GDM1 (cell line): ENCODE measurements at regions not wholly inside any gene's neighbourhood (a gene's known extent, or its start where the extent isn't known, plus 50 kb on each side); places are given as distances from the start of the nearest gene placed in this dataset.

Experiments used
- DNase-seq: peaks from one replicate; lab custom pipeline; 2025; lab: John Stamatoyannopoulos, UW

DNA sequence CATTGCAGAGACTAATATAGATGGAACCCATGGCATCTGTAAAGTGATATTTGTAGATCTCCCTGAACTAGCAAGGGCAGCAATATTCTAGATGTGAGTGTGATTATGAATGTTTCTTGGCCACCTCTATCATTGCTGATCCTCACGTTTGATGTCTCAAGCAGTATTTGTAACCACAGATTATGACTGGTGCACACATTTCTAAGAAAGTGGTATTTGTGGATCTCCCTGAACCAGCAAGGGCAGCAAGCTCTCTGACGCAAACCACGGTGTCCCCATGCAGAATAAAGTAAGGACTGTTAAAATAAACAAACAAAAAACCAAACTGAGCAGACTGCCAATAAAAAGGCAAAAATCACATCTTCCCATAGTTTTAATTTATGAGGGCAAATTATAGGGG is 301.3 kb downstream of the CSNK1G3 start:
- DNase-seq, result no peak

DNA sequence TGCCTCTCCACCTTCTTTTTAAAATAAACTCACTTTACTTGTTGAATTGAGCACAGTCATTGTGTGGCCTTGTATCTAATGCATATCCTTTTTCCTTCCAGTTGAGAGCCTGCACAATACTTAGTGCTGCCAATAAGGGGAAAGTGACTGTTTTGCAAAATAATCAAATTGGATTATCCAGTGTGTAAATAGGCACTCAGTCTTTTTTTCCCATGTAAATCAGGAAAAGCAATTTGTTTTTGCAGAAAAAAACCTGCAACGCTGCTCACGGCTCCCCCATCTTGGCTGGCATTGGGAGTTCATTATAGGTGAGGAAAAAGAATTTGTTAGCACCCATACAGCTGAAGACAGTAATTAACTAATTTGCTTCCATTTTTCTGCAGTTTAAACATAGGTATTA is 299.9 kb downstream of the CSNK1G3 start:
- no peak for DNase-seq

DNA sequence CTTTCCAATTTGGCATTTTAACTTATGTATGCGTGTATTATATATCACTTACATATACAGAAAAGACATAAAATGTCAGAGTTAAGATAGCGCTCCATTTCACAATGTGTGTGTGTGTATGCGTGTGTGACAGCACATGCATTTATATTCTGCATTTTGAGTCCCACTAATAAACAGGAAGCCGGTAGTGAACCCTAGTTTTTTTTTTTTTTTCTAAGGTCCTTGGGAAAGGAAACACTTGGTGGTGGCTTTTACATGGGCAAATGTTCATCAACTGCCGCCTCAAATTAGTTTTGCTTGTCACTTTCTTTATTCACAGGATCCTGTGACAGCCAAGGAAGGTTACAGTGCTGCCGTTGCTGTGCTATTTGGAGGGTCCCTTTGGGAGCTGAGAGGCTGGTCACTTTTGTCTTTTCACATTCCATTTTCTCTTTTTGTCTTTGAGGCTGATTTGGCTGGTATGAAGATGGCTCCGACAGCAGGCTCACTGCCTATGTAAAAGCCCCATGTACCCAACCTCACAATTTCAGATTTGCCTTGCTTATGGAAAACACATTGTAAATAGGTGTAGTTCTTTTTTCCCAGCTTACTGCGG is 298.9 kb downstream of the CSNK1G3 start:
- DNase-seq, result no peak

DNA sequence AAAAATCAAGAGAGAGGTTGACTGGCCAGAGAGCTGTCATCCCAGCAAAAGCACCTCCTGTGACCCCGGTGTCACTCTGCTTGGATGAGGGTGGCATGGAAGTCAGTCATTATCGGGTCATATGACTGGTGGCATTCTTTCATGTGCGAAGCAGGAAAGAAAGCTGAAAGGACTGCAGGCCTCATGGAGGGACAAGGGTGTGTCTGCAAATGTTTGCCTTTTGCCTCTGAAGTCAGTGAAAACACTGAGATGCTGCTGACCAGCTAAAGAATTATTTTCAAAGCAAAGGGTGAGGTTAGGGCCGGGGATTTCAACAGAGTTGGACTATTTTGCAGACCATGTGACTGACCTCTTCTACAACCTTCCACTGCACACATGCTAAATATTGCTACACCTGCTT is 298.3 kb downstream of the CSNK1G3 start:
- DNase-seq, result no peak

DNA sequence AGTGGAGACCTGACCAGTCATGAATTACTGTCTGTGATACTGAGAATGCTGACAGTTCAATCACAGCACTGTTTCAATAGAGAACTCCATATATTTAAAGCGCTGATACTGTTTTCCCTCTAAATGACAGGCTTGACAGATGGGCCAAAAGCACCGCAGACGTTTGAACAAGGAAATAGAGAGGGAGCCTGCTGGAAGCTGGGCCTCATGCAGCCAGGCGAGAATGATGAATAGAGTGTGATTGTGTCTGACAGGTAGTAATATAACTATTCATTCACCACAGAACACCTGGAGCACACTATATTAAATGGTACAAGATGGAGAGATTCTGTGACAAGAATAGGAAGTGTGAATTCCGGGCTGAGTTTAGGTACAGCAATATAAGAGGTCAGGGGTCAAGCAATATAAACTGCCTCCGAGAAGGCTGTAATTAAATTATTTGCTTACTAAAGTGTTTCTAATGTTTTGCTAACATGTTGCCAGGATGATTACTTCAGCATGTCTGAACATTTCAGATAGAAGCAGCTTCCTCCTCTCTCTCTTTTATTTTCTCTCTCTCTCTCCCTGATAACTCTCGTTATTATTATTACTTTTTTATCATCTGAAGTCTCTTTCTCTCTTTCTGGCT is 297.7 kb downstream of the CSNK1G3 start:
- no peak for DNase-seq

DNA sequence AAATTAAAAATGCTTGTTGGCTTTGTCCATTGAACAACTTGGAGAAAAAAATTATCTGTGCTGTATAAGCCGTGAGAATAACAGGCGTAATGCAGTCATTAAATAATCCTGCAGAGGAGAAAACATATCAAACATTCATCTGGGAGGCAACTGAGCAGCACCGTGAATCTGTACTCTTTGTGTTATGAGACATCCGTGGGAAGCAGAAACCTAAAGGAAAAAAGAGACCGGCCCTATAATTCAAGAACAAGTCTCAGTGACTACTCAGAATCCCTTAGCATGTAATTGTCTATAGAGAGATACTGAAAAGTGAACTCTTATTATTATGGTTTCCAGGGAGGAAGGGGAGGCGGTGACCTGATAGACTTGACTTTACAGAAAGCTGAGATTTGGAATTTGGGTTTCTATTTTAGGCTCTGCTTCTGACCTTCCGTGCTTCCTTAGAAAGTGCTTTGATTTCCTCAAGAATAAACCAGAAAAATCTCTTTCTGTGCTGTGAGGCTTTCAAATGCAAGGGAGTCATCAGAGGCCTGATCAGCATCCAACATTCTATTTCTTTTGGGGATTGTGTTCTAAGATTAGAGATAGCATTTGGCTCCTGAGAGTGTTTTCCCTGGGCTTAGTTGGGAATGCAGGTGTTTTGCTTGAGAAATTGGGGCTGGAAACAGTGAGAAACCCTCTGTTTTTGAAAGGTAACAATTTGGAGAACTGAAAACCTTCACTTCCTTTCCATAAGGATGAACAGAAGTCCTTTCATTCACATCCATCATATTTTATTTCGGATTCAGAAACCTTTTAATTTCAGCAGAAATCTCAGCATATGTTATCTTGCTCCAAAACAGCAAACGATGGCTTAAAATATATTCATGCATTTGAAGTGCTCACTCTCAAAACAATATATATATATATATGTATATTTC is 296.7 kb downstream of the CSNK1G3 start:
- DNase-seq, result no peak

DNA sequence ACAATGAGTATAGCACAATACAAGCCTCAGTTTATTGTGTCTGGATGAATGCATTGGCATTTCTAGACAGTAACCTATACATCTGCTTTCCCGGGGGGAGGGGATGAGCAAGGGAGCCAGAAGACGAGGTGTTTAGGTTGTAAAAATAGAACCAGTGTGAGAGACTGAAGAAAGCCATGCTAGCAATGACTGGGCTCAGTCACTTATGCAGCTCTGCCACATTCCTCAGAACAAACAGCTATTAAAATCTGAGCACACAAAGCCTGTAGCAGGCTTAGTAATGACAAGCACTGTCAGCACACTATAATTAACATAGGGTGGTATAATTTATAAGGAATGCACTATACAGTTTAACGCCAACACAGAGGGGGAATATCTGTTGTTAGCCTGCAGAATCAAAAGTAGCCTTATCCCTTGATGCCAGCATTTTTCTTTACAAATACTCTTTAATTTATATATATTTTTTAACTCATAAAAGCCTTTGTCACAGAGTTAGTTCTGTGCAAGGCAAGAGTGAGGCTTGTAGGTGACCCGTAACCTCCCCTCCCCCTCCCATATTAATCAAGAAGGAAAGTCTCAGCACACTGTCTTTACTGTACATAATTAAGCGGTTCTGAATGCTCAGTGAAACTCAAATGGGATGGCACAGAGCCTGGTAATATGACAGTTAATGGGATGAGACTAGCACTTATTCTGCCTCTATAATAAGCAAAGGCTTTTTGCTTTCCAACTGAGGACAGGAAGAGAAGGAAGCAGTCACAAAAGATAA is 295.4 kb downstream of the CSNK1G3 start:
- no peak for DNase-seq

DNA sequence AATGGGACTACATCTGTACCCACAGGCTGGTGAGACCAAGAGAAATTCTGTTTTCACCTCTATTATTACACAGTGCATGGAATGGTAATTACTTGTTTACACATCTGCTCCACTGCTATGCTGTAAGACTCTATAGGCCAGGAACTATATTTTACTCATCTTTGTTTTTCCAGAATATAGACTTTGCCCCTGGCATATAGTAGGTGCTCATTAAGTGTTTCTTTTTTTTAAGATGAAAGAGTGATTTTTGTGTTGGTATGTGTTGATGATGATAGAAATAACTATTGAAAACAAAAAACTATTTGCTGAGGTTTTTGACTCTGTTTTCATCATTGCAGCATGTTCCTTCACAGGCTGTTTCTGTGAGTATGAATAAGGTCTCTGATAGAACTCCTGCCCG is 294.7 kb downstream of the CSNK1G3 start:
- no peak for DNase-seq

DNA sequence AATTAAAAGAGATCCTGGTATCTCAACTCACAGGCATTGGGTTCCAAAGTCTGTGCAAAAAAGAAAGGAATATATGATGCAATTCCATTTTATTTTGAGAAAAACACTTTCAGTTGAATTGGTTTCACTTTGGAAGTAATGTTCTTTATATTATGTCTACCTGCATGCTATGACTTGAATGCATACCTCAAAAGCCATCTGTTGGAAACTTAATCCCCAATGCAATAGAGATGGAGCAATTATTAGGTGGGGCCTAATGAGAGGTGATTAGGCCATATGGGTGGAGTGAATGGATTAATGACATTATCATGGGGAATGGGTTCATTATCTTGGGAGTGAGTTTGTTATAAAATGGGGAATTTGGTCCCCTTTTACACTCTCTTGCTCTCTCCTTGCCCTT is 293.3 kb downstream of the CSNK1G3 start:
- DNase-seq, result no peak

DNA sequence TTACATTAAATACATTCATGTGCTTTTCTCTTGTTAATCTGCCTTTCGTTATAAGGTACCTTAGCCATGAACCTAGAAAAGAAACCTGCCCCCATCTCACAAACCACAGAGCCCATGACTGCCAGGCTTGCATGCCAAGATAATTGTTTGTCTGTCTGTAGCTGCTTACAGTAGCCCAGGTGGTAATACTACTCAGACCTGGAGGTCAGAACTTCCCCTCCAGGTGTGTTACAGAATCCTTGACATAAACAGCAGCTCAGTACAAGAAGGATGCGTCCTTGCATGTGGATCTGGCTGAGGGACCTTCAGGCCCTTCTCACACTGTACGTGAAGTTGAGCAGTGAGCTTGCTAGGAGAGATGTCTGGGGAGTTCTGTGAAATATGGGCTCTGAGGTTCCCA is 291.4 kb downstream of the CSNK1G3 start:
- DNase-seq, result no peak

DNA sequence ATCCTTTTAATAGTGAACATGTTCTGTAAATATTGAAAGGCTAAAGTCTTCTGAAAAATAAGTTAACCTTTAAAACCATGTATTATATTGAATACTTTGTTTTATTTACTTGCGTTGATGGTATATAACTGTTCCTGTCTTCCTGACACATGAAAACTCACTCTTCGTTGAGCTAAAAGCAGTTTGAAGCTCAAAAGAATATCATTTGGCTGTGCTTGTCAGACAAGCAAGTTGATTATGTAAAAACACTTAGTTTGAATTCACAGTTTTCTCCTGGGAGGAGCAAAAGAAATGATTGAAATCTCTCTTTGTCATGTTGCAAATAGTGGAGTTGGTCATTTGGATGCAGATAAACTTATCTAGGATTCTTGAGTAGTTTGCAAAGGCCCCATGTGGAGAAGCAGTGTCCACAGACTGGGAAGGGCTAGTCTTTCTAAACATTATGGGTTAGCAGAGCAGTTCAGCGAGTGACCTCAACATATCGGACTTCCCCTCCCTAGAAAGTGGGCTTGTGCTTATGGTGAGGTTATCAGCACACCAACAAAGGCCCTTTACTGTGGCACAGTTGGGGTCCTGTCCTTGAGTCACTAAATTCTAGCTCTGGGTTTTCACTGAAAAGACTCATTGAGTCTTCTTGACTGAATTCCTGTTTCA is 290.4 kb downstream of the CSNK1G3 start:
- no peak for DNase-seq

DNA sequence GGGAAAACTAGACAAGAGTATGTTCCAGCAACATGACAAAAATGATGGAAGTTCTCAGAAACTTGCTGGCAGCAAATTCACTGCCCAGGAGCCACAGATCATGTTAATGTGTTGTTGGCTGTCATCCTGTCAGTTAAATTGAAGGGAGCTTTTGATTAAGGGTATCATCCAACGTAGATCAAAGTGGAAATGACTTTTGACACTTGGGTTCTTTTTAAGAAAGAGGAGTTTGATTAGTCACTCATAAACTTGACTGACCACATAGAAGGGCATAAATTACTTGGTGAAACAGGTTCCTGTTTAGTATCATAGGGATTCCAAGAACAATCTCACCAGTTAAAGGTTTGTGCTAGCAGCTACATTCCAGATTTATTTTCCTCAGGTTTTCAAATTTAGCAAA is 288.7 kb downstream of the CSNK1G3 start:
- DNase-seq, result no peak

DNA sequence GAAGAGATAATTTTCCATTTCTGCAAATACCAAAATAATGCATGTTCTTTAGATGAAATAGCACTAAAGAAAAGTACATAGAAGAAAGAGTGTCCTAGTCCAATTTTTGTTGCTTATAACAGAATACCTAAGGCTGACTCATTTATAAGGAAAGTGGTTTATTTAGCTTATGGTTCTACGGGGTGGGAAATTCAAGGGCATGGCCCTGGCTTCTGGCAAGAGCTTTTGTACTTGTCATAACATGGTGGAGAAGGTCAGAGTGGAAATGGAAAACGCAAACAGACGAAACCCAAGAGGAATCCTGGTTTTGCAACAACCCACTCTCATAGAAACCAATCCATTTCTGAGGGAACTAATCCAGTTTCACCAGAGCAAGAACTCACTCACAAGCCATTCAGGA is 283.7 kb downstream of the CSNK1G3 start:
- DNase-seq, result no peak

DNA sequence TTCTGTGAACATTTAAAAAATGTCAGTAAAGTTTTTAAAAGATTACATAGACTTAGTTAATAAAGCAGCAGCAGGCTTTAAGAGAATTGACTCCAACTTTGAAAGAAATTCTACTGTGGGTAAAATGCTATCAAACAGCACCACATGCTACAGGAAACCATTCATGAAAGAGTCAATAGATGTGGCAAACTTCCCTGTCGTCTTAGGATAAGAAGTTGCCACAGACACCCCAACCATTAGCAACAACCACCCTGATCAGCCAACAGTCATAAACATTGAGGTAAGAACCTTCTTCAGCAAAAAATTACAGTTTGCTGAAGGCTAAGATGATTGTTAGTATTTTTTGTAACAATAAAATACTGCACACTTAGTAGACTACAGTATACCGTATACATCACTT is 278.2 kb downstream of the CSNK1G3 start:
- DNase-seq, result no peak

DNA sequence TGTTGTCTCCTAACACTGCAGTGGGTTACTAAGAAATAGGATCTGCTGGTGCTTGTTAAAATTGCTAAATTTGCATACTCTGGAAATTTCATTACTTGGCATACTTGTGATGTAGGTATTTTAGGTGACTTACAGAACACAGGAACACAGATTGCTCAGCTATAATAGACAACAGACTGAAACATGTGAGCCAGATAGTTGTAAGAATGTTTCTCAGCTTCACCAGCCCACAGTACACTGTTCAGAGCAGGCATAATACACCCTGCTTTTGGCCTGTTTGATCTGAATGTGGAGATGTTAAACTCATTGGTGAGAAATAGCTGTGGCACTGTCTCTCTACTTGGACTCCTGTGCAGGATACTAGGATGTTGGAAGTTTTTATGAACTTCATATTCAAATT is 275.7 kb downstream of the CSNK1G3 start:
- no peak for DNase-seq

DNA sequence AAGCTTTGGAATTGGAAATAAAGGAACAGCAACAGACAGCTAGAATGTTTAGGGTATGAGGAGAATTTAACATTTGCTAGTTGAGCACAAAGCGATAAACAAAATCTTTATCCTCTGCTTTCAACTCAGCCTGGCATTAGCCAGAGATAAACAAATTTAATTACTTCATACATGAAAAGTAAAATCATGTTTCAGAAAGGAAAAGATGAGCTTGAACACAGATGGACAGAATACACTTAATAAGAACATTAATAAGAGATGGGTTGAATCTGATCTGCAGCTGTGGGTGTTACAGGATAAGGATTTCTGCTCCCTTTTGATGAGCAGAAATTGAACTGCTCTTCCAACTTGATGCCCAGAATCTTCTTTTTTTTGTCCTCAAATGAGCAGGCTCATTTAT is 275.2 kb downstream of the CSNK1G3 start:
- DNase-seq, result no peak

DNA sequence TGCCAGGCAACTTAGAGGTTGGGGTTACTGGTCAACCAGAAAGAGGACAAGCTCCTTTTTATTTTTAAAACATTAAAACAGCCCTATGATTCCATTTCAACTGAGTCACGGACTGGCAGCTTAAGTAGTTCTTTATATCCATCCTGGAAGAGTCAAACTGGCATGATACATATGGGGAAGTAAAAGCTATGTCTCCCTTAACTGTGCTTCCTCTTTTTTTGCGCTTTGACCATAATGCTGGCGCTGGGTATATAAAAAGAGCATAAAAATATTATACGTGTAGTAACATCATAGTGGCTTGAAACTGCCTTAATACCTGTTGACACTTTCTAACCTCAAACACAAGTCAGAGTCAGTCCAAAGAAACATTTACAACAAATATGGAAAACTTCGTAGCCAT is 274.4 kb downstream of the CSNK1G3 start:
- DNase-seq, result no peak

DNA sequence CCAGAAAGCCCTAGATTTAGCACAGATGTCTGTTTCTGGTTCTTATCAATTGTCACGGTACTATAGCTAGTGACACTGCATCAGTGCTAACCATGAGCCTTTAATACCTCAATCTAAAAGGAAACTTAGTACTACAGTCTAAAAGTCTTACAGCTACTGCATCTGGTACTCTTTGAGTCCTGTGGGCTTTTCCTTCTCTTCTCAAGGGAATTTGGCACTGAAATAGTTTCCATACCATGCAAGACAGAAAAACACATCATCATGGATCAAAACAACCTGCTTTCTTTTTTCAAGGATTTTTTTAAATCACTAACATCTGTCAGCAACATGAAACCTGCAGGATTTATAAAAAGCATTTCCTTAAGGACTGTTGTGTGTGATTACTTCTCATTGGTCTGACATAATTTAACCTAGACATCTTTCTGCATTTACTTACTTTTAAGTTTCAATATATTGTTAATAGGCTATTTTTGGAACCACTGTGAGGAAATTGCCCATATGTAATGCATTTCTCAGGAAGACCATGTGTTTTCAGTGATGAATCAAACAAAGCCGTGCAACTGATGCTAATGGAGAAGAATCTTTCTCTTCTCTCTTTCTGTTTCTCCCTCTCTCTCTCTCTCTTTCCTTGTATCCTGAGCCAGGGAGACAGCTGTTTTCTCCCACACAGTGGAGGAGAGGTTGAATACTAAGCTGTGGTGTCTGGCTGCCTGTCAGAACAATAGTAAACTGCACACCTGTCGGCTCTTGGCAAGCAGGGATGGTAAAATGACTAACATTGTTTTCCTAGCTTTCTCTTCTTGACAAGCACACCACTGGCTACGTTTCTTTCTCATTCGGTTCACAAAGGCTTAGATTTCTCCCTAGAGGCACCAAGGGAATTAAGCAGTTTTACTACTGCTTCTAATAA is 273.4 kb downstream of the CSNK1G3 start:
- no peak for DNase-seq

DNA sequence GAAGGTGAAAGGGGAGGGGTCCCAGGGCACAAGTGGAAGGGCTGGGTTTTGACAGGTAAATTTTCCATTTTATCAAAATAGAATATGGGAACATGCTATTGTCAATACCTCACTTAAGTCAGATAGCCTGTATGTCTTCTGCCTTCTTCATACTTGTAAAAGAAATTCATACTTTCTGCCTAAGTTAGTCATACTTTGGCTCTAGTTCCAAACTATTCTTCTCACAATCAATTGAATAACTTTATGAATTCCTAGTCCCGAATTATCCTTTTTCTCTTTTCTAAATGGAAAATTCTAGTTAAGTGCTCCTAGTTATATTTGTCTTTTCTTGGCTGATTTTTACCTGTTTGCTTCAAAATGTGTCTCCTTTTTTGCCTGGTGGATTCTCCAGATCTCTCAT is 271.4 kb downstream of the CSNK1G3 start:
- no peak for DNase-seq

DNA sequence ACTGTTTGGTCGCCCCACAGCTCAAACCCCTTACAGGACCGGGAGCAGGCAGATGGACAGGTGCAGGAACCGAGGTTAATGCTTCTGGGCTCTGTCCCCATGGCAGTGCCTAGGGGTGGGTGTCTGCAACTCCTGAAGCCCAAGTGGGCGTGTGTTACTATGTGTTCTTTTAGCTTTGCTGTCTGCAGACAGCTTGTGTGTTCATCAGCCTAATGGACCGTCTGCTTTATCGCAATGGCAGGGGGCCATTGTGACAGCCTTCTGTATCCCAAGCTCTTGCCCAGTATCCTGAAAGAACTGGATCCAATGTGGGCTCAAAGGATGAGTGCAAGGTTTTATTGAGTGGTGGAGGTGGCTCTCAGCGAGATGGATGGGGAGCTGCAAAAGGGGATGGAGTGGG is 266.7 kb downstream of the CSNK1G3 start:
- DNase-seq, result no peak

DNA sequence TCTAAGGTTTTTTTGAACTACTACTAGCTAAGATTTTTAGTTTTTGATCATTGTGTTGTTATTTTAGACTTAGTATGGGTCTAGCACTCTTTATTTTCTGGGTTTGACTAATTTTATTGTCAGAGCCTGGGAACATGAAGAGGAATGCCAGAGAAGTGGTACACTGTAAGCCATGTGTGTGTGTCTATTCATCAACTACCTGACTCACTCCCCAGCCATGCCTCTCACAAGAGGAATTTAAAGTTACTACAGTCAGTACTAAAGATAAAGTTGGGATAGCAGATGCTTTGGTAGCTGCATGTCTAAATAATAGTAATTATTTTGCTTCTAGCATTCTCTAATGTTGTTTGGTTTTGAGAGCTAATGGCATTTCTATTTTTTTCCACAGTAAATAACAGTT is 264.8 kb downstream of the CSNK1G3 start:
- DNase-seq, result no peak
